Keratinocyte (primary cell): ENCODE measurements at regions not wholly inside any gene's neighbourhood (a gene's known extent, or its start where the extent isn't known, plus 50 kb on each side); places are given as distances from the start of the nearest gene placed in this dataset.

Source experiments
- CTCF ChIP-seq, 3 experiments: IDR thresholded peaks in 1 of 3; conservative IDR thresholded peaks in 1 of 3; optimal IDR thresholded peaks in 1 of 3; 2 replicates in 2 of 3; 3 replicates in 1 of 3; pipeline versions ENCODE3 to v1.5.1; 2011; ENCODE audit warnings: low read length in 3 of 3, mild to moderate bottlenecking in 3 of 3, moderate library complexity in 2 of 3, control low read depth in 1 of 3, inconsistent platforms in 1 of 3; ENCODE audit not compliant: insufficient read depth in 2 of 3; ENCODE audit errors: extremely low read depth in 1 of 3
- EZH2 ChIP-seq: IDR thresholded peaks from one replicate; pipeline ENCODE4 v1.6.1; 2012; ENCODE audit warnings: inconsistent platforms, mild to moderate bottlenecking, low read length, moderate library complexity

- TF ChIP-seq CTCF (optimal IDR thresholded peaks at IDR 0.05 in 1 of 3, IDR thresholded peaks at IDR 0.05 in 1 of 3, conservative IDR thresholded peaks at IDR 0.05 in 1 of 3; ENCODE audit: extremely low read depth in 1 of 3, insufficient read depth in 2 of 3, low read length in 3 of 3) (no peak), EZH2 (no peak)
These were observed 111.4 kb upstream of the CPHXL start for GRCh38 chr16:75837681-75838080.
